ENCODE measurements at regions not wholly inside any gene's neighbourhood (a gene's known extent, or its start where the extent isn't known, plus 50 kb on each side); places are given as distances from the start of the nearest gene placed in this dataset.

GRCh38 chr15:66879531-66880368 is 177.7 kb downstream of the SMAD6 start (continued):
- TF ChIP-seq CTCF (conservative IDR thresholded peaks at IDR 0.05; ENCODE audit: low read depth in 2 of 2) (no peak), REST (IDR thresholded peaks at IDR 0.05; ENCODE audit: unreplicated experiment) (no peak), STAT1 (IDR thresholded peaks at IDR 0.05; ENCODE audit: unreplicated experiment) (no peak), JUNB (IDR thresholded peaks at IDR 0.05; ENCODE audit: unreplicated experiment) (no peak), ZNF114 (CRISPR knock-in tag; IDR thresholded peaks at IDR 0.05) (no peak)

GRCh38 chr15:66880380-66881155 is 178.5 kb downstream of the SMAD6 start:
- no peak overlapping the region for H2AFZ ChIP-seq
- no peak for DNase-seq (ENCODE audit: low spot score)
- H3K79me2 ChIP-seq (replicated peaks; ENCODE audit: insufficient read depth), result no peaks in the 10 kb centered on the region
- H3K27ac ChIP-seq (ENCODE audit: low read depth), result no peak overlapping the region
- no peak overlapping the region for H3K27ac Mint-ChIP-seq
- H3K4me1 ChIP-seq (ENCODE audit: insufficient read depth), result peaks cover 5% of the 10 kb centered on the region
- H3F3A ChIP-seq (replicated peaks; ENCODE audit: low read depth), result no peaks in the 10 kb centered on the region
- peaks cover 18% of the 10 kb centered on the region for H3K4me1 Mint-ChIP-seq
- H4K20me1 ChIP-seq (replicated peaks; ENCODE audit: insufficient read depth), result no peaks in the 10 kb centered on the region
- no peak overlapping the region for H3K4me2 ChIP-seq
- H3K36me3 ChIP-seq (ENCODE audit: insufficient read depth), result no peaks in the 10 kb centered on the region
- H3K4me3 Mint-ChIP-seq, result no peak overlapping the region
- no peaks in the 10 kb centered on the region; the same call in 2 of the 3 replicates for H3K9me3 Mint-ChIP-seq
- H3K27me3 ChIP-seq (ENCODE audit: insufficient read depth), result no peaks in the 10 kb centered on the region
- no peak for ATAC-seq
- H3K4me3 ChIP-seq, result no peak overlapping the region
- H3K9me2 ChIP-seq (ENCODE audit: insufficient read depth), result no peaks in the 10 kb centered on the region
- H3K27me3 Mint-ChIP-seq (ENCODE audit: insufficient read depth, low read depth, poor library complexity), result peaks cover 16% of the 10 kb centered on the region
- H3K36me3 Mint-ChIP-seq (ENCODE audit: low read depth), result no peaks in the 10 kb centered on the region
- TF ChIP-seq ETS1 (IDR thresholded peaks at IDR 0.05) (no peak), ZNF114 (CRISPR knock-in tag; IDR thresholded peaks at IDR 0.05) (no peak), EZH2phosphoT487 (IDR thresholded peaks at IDR 0.05; ENCODE audit: unreplicated experiment) (no peak), STAT1 (IDR thresholded peaks at IDR 0.05; ENCODE audit: unreplicated experiment) (no peak), JUNB (IDR thresholded peaks at IDR 0.05; ENCODE audit: unreplicated experiment) (no peak), CREB1 (CRISPR knock-in tag; IDR thresholded peaks at IDR 0.05; ENCODE audit: low read depth) (no peak), REST (IDR thresholded peaks at IDR 0.05; ENCODE audit: unreplicated experiment) (no peak), EZH2 (IDR thresholded peaks at IDR 0.05; ENCODE audit: low read depth, unreplicated experiment) (no peak)

Measured in GM23338 (cell line).